ENCODE measurements at regions not wholly inside any gene's neighbourhood (a gene's known extent, or its start where the extent isn't known, plus 50 kb on each side); places are given as distances from the start of the nearest gene placed in this dataset.

GRCh38 chr10:78763651-78764395 is 304.9 kb upstream of the ZMIZ1 start:
- Mint-ChIP-seq H3K4me3 (ENCODE audit: unreplicated experiment) (no peak overlapping the region), H3K27ac (ENCODE audit: unreplicated experiment) (no peak overlapping the region), H3K27me3 (ENCODE audit: unreplicated experiment) (peaks cover 1% of the 10 kb centered on the region), H3K4me1 (ENCODE audit: unreplicated experiment) (no peaks in the 10 kb centered on the region), H3K36me3 (ENCODE audit: low read depth, unreplicated experiment) (no peaks in the 10 kb centered on the region), H3K9me3 (ENCODE audit: unreplicated experiment) (no peaks in the 10 kb centered on the region)
- TF ChIP-seq CTCF (IDR thresholded peaks at IDR 0.05; ENCODE audit: unreplicated experiment), result no peak
- DNase-seq (ENCODE audit: low spot score), result no peak

GRCh38 chr10:78764436-78764835 is 304.3 kb upstream of the ZMIZ1 start:
- H3K27ac Mint-ChIP-seq (ENCODE audit: unreplicated experiment), result no peak overlapping the region

GRCh38 chr10:78764846-78765430 is 303.8 kb upstream of the ZMIZ1 start:
- Mint-ChIP-seq H3K4me3 (ENCODE audit: unreplicated experiment) (no peak overlapping the region), H3K27me3 (ENCODE audit: unreplicated experiment) (peaks cover 1% of the 10 kb centered on the region), H3K9me3 (ENCODE audit: unreplicated experiment) (no peaks in the 10 kb centered on the region), H3K36me3 (ENCODE audit: low read depth, unreplicated experiment) (peaks cover 4% of the 10 kb centered on the region), H3K4me1 (ENCODE audit: unreplicated experiment) (no peaks in the 10 kb centered on the region), H3K27ac (ENCODE audit: unreplicated experiment) (no peak overlapping the region)
- no peak for TF ChIP-seq CTCF (IDR thresholded peaks at IDR 0.05; ENCODE audit: unreplicated experiment)
- DNase-seq (ENCODE audit: low spot score), result no peak

More at GRCh38 chr10:78764436-78764835, 304.3 kb upstream of the ZMIZ1 start:
- TF ChIP-seq CTCF (IDR thresholded peaks at IDR 0.05; ENCODE audit: unreplicated experiment), result no peak
- peaks cover 2% of the 10 kb centered on the region for H3K27me3 Mint-ChIP-seq (ENCODE audit: unreplicated experiment)
- H3K9me3 Mint-ChIP-seq (ENCODE audit: unreplicated experiment), result no peaks in the 10 kb centered on the region
- no peak for DNase-seq (ENCODE audit: low spot score)
- no peaks in the 10 kb centered on the region for H3K4me1 Mint-ChIP-seq (ENCODE audit: unreplicated experiment)
- H3K36me3 Mint-ChIP-seq (ENCODE audit: low read depth, unreplicated experiment), result peaks cover 2% of the 10 kb centered on the region
- H3K4me3 Mint-ChIP-seq (ENCODE audit: unreplicated experiment), result no peak overlapping the region

- H3K36me3 Mint-ChIP-seq (ENCODE audit: low read depth, unreplicated experiment), result peaks cover 4% of the 10 kb centered on the region
- no peak overlapping the region for H3K27ac Mint-ChIP-seq (ENCODE audit: unreplicated experiment)
Measured at GRCh38 chr10:78765726-78766335, 302.9 kb upstream of the ZMIZ1 start.

More at GRCh38 chr10:78765726-78766335, 302.9 kb upstream of the ZMIZ1 start:
- no peaks in the 10 kb centered on the region for H3K9me3 Mint-ChIP-seq (ENCODE audit: unreplicated experiment)
- peaks cover 1% of the 10 kb centered on the region for H3K27me3 Mint-ChIP-seq (ENCODE audit: unreplicated experiment)
- DNase-seq (ENCODE audit: low spot score), result no peak
- no peaks in the 10 kb centered on the region for H3K4me1 Mint-ChIP-seq (ENCODE audit: unreplicated experiment)
- H3K4me3 Mint-ChIP-seq (ENCODE audit: unreplicated experiment), result no peak overlapping the region
- no peak for TF ChIP-seq CTCF (IDR thresholded peaks at IDR 0.05; ENCODE audit: unreplicated experiment)
